OCI-LY7 (cell line): ENCODE measurements at regions not wholly inside any gene's neighbourhood (a gene's known extent, or its start where the extent isn't known, plus 50 kb on each side); places are given as distances from the start of the nearest gene placed in this dataset.

ENCODE experiments used
- EZH2phosphoT487 ChIP-seq: fragments of 200-600 bp; sonication (generic); IDR thresholded peaks from 2 replicates; pipeline ENCODE4 v1.6.1; 2018; ENCODE audit warnings: low read depth, borderline replicate concordance, mild to moderate bottlenecking, mixed run types, antibody characterized with exemption, low read length, moderate library complexity, mixed read lengths
- TF ChIP-seq, protein P1 (sequence below): fragments of 200-600 bp; sonication (generic); conservative IDR thresholded peaks from 2 replicates; pipeline ENCODE4 v1.5.1; 2014; ENCODE audit warnings: mild to moderate bottlenecking, antibody characterized with exemption, low read length, moderate library complexity, mixed read lengths

DNA sequence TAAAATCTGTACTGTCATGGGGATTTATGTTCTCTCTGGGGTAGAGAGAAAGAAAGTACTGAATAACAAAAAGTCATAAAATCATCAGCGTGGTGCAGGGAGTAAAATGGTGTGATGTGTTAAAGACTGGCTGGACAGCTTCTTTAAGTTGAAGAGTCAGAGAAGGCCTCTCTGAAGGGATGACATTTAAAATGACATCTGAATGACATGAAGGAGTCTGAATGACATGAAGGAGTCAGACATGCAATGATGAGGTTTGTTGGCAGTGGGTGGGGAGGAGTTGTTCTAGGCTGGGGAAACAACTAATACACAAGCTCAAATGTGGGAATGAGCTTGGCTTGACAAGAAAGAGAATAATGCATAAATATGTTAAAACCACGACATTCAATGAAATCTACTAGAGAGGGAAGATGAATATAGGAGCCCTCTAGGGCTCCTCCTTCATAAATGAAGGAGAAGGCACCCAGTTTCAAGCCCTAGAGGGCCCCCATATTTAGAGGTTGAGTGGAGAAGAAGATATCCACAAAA is 63.9 kb upstream of the KIT start:
- TF ChIP-seq, protein P1, sequence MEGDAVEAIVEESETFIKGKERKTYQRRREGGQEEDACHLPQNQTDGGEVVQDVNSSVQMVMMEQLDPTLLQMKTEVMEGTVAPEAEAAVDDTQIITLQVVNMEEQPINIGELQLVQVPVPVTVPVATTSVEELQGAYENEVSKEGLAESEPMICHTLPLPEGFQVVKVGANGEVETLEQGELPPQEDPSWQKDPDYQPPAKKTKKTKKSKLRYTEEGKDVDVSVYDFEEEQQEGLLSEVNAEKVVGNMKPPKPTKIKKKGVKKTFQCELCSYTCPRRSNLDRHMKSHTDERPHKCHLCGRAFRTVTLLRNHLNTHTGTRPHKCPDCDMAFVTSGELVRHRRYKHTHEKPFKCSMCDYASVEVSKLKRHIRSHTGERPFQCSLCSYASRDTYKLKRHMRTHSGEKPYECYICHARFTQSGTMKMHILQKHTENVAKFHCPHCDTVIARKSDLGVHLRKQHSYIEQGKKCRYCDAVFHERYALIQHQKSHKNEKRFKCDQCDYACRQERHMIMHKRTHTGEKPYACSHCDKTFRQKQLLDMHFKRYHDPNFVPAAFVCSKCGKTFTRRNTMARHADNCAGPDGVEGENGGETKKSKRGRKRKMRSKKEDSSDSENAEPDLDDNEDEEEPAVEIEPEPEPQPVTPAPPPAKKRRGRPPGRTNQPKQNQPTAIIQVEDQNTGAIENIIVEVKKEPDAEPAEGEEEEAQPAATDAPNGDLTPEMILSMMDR = no peak
- no peak for TF ChIP-seq EZH2phosphoT487
